Mammary epithelial cell (primary cell): ENCODE measurements at regions not wholly inside any gene's neighbourhood (a gene's known extent, or its start where the extent isn't known, plus 50 kb on each side); places are given as distances from the start of the nearest gene placed in this dataset.

Source experiments
- CTCF ChIP-seq, 2 donors: IDR thresholded peaks in 1 of 2; conservative IDR thresholded peaks in 1 of 2; 2 replicates each; pipeline ENCODE4 v1.5.1; 2011 to 2012; ENCODE audit warnings: inconsistent platforms in 2 of 2, low read length in 2 of 2, mild to moderate bottlenecking in 2 of 2, control low read depth in 1 of 2, low read depth in 1 of 2; ENCODE audit not compliant: insufficient read depth in 1 of 2; ENCODE audit errors: extremely low read depth in 1 of 2
- EZH2 ChIP-seq: IDR thresholded peaks from 2 replicates; pipeline ENCODE4 v1.6.1; 2012; ENCODE audit warnings: low read length, inconsistent platforms, borderline replicate concordance

GRCh38 chr3:6733699-6734394, 127.1 kb upstream of the GRM7 start:
- TF ChIP-seq CTCF (conservative IDR thresholded peaks at IDR 0.05 in 1 of 2, IDR thresholded peaks at IDR 0.05 in 1 of 2; ENCODE audit: extremely low read depth in 1 of 2, insufficient read depth in 1 of 2, low read depth in 1 of 2, low read length in 2 of 2): no peak
- TF ChIP-seq EZH2: no peak
